ENCODE measurements at regions not wholly inside any gene's neighbourhood (a gene's known extent, or its start where the extent isn't known, plus 50 kb on each side); places are given as distances from the start of the nearest gene placed in this dataset.
A peak's percentile ranks its signal among the peaks of the same experiment; 100 is the strongest.
"Not testable (repeated sequence)": the region's sequence is repeated elsewhere in the genome, so short reads cannot be mapped to it uniquely, and the experiment has no call there.

DNA sequence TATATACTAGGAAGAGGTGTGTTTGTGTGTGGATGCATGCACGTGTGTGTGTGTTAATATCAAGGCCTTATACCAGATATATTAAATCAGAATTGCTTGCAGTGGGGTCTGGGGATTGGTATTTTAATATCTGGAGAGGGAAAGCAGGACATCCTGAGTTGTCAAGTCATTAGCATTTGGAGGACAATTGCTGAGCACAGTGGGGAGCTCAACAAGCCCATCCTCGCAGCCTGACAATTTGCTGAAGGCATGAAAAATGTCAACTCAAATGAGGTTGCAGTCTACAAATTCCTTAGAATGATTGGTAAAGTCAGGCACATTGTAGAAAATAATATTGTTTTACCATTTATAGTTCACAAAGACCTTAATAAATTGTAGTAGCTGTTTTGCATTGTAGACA, 627.4 kb downstream of the LRRC70 start:
- DNase-seq (ENCODE audit: low read depth) = no peak

DNA sequence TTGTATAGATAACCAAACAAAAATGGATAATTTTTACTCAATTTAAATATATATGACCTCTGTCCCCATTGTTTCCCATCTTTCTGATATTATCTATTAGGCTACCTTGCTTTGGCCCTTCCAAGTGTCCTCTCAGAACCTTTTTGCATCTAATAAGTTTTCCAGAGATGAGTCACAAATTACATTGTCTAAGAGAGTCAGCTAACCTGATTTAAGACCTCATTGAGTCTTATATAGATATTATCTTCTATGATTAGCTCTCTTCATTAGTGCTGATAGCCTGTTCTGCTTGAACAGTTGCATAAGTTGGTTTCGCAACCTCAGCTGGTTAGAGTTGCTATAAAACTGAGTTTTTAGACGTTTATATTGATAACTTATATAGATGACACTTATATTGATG, 623.1 kb downstream of the LRRC70 start:
- no peak for DNase-seq (ENCODE audit: low read depth)

DNA sequence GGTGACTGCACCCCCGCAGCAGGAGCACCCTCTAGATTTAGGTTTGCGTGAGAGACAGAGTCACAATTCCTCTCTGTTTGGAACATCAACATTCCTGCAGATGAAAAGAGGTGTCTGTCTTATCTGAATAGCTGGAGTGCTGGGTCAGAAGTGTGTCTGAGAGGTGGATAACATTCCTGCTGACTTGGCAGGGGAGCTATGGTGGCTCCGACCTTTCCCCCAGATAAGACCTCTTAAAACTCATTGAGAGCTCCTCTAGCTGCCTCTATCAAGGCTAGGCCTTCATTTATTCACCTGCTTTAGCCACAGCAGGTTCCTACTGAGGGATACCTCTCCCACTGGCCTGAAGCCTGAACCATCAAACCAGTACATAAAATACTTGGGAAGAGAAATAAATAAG, 615.5 kb downstream of the LRRC70 start:
- DNase-seq (ENCODE audit: low read depth) = no peak

DNA sequence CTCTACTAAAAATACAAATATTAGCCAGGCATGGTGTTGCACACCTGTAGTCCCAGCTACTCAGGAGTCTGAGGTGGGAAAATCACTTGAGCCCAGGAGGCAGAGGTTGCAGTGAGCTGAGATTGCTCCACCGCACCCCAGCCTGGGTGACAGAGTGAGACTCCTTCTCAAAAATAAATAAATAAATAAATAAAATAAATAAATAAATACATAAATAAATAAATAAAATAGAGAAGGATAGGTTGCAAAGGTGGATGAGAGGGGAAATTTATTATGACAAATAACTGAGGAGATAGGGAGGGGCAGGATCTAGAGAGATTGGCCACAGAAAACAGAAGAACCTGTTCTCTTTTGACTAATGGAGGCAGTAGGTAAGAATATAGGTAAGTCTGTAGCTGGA, 601.6 kb downstream of the LRRC70 start:
- not testable (repeated sequence) for DNase-seq (ENCODE audit: low read depth)

DNA sequence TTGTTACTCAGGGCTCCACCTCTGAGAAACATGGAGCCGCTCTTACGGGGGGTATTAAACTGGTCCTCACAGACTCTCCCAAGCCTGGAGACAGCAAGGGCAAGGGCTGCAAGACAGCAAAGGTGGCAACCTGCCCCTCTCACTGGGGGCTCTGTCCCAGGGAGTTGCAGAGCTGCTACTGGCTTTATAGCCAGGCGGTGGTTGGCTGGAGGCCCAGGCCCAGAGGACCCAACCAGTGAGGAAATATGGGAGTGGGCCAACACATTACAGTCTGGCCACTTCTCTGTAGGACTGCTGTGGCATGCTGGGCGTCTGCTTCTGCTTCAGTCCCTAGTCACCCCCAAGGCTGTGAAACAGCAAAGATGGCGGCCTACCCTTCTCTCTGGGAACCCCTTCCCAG, 597.2 kb downstream of the LRRC70 start:
- no peak for DNase-seq (ENCODE audit: low read depth)

DNA sequence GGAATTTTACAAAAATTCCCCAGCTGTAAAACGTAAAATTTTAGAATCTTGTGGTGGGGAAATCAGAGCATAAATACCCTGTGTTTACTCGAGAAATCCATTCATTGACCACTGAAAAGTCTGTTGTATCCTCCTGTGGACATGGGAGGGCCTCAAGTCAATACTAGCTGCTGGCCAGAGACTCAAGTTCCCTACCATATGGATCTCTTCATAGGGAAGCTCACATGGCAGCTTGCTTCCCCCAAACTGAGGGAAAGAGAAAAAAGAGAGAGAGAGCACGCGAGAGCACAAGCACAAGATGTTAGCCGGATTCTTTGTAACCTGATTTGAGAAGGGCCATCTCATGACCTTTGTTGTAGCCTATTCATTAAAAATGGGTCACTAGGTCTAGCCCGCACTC, 591.9 kb downstream of the LRRC70 start:
- no peak for DNase-seq (ENCODE audit: low read depth)

DNA sequence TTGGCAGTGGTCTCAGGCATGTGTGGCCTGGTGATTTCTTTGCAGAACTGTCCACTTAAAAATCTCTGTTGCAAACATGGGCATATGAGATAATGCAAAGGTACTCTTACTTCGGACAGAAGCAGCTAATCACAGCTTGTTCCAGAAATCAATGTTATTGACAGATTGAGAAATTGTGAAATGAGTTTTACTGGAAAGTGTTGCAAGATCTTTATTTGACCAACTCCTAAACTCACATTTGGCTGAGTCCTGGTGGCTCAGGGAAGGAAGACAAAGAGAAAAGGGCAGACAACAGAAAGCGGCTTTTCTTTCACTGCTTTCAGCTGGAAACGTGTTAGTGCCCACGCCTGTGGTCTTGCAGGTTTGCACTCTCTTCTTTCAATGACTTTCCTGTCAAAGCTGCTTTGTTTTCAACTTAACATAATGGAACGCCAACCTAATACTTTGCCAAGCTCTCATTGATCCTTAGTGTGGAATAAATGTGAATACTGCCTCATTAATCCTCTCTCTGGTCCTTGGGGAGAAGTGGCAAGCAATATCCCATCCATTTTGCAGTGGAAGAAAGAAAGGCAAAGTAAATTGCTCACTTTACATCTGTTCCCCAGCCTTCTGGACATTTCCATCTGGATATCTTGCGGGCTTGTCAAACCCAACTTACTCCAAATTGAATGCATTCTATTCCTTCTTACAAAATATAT, 586.4 kb downstream of the LRRC70 start:
- DNase-seq (ENCODE audit: low read depth) = no peak

DNA sequence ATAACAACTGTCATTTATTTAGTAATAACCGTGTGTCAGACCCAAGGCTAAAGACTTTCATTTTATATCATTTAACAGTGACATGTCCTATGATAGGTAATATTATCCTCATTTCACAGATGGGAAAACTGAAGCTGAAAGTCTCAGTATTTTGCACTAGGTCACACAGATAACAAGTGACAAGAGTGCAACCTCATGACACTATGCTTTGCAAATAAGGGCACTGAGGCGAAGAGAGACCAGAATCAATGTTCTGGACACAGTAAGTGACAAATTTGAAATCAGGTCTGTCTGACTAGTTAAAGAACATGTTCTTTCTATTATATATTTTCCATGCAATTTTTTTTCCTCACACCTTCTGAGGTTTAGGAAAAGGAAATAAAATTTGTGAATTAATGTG, 585.7 kb downstream of the LRRC70 start:
- no peak for DNase-seq (ENCODE audit: low read depth)

DNA sequence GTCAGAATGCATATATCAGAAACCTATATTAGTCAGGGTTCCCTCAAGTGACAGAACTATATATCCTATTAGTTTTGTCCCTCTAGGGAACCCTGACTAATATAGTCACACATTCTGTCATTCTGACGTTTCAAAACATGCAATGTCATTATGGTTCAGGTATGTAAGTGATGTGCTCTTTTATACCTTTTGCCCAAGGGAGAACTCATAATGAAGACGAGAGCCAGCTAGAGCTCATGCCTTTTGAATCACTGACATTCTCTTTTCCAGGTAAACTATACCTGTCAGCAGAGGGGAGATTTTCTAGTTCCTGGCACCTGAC, 576.7 kb downstream of the LRRC70 start:
- DNase-seq (ENCODE audit: low read depth) = no peak

DNA sequence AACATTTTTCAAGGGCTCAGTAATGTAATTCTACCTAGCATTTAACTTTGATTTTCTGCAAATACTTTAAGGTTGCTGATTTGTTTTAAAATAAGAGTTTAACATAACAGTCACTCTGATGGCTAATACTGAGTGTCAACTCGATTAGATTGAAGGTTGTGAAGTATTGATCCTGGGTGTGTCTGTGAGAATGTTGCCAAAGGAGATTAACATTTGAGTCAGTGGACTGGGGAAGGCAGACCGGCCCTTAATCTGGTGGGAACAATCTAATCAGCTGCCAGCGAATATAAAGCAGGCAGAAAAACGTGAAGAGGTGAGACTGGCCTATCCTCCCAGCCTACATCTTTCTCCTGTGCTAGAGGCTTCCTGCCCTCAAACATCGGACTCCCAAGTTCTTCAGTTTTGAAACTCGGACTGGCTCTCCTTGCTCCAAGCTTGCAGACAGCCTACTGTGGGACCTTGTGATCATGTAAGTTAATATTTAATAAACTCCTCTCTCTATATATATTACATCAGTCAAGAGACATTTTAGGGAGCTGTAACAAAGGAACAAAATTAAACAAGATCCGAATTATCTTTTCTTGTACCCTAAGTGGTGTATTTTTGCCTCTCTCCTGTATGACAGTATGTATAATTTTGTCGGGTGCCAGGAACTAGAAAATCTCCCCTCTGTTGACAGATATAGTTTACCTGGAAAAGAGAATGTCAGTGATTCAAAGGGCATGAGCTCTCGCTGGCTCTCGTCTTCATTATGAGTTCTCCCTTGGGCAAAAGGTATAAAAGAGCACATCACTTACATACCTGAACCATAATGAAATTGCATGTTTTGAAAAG, 576.1 kb downstream of the LRRC70 start:
- no peak for DNase-seq (ENCODE audit: low read depth)

DNA sequence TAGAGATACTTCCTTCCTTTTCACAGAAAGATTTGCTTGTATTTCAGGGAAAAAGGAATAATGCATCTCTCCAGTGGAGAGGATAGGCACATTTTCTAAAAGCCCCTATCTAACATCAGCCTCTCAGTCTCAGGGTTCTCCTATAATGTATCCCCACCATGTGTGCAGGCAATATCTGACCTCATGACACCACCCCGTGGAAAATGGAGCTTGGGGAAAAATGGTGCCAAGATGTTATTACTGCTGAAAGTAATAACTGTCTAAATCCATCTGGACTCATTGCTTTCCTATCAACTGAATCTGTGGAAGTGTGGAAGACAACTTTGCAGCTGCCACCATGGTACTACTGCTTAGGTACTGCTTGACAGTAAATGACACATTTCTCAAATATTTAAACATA, 574.3 kb downstream of the LRRC70 start:
- DNase-seq (ENCODE audit: low read depth) = no peak

DNA sequence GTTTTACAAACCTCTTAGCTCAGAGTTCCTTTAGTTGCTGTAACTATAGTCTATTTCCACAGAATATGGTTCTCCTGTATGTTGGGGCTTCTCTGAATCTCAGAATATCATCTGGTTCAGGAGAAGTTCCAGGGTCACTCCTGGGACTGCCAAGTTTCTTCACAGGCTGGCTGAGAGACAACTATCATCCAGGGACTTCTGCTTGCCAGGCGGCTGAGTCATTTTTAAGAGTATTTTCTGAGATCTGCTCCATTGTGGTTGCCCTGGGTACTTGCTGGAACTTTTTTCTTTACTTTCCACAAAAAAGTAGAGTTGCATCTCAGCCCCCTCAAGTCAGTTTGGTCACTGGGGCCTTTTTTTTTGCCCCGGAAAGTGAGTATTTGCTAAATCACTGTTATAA, 566.5 kb downstream of the LRRC70 start:
- no peak for DNase-seq (ENCODE audit: low read depth)

DNA sequence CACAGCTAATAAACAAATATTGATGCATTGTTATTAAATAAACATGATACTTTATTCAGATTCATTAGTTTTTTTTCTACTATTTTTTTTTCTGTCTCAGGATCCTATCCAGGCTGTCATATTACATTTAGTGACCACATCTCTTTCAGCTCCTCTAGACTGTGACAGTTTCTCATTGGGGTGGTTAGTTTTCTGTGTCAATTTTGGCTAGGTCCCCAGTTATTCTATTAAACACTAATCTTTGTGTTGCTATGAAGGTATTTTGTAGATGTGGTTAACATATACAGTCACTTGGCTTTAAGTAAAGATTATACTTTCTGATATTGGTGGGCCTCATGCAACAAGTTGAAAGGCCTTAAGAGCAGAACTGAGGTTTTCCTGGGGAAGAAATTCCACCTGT, 563.0 kb downstream of the LRRC70 start:
- no peak for DNase-seq (ENCODE audit: low read depth)

DNA sequence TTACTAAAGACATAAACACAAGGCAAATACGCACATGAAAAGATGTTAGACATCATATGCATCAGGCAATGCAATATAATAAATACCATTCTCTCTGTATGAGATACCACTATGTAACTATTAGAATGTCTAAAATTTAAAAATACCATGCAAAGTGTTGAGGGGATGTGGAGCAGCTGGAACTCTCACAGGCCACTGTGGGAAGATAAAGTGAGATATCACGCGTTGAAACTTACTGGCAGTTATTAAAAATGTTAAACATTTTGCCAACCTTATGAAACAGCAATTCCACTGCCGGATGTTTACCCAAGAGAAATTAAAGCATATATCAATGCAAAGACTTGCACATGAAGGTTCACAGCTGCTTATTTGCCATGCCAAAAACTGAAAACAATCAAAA, 556.7 kb downstream of the LRRC70 start:
- no peak for DNase-seq (ENCODE audit: low read depth)

DNA sequence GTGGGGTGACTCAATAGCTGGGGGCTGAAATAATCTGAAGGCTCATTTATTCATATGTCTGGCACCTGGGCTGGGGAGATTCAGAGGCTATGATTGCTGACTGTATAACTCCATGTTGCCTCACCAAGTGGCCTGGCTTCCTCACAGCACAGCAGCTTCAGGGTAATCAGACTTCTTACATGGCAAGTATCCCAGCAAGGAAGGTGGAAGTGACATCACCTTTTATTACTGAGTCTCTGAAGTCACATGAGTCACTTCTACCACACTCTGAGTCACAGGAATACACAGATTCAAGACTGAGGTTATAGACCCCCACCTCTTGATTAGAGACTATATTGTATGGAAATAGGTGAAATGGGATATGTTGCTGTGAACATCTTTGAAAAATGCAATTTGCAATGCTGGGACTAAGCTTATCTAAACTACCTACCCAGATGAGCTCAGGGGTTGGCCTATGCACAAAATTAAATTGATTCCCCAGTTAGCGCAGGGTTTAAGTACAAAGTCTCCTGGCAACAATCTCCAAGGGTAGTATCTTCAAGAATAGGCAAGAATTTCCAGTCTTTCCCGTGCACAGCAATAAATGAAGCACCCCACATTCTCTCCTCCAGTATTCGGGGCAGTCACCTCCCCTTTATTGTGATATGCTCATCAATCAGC, 553.1 kb downstream of the LRRC70 start:
- peak; percentile 95 for DNase-seq (ENCODE audit: low read depth)

DNA sequence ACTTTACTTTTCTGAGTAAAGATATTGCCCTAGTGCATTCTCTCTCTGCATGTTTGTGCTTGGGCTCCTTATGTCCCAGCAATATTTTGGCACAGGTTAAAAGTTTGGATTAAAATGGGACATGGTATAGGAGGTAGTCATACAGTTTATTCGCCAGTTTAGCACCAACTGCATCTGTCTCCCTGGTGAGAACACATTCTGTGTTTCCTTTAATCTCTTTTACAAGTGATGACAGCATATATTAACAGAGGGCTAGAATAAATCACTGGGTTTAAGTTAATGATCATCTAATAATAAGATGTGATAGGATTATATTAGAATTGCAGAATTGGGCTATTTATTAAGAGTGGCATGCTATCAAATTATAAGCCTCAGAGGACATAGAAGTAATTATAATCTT, 550.1 kb downstream of the LRRC70 start:
- DNase-seq (ENCODE audit: low read depth) = no peak

DNA sequence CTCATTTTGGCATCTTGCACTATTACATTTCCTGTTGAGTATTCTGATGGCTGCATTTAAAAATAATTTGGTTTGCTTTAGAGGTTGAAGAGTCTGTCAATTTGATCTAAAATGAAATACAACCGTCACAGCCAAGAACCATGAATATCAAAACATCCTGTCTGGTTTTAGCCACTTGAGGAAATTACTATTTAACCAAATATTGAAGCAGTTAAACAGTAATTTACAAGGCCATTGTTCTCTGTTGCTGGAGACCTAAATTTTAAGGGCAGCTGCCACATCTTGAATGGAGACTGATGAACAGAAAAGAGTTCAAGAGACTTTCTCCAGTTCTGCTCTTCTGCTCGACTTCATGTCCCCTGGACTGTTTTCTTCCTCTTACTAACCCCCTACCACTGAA, 549.4 kb downstream of the LRRC70 start:
- no peak for DNase-seq (ENCODE audit: low read depth)

DNA sequence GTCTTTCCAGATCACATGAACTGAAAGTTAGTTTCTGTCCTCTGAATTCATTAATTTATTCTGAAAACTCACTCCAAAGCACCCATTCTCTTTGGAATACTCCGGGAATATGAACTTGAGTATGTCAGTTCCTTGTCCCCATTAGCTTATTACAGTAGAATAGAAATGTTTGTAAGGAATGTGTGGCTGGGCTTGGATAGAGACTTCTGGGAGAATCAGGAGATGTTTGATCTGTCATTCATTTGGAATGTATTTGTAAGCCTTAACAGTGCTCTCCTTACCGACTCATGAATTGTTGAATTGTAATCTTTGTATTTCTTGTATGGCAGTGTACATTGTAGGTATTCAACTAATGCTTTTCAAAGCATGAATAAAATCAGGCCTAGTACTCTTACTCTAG, 548.4 kb downstream of the LRRC70 start:
- peak; percentile 81 for DNase-seq (ENCODE audit: low read depth)

DNA sequence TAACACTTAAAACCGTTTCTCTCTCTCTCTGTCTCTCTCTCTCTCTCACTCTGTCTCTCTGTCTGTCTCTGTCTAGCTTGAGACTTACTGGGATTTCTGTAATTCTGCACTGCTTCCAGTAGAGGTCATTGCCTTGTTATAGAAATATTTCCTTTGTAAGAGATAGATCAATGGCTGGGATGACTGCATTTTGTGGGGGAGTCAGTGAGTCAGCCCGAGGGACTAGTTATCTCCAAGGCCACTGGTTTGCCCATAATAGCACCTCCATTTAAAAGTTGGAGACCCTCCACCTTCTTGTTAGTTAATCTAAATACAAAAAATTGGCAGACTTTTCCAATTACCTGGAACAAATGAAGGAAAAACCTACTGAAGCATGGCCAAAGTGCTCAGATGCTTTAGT, 547.2 kb downstream of the LRRC70 start:
- peak; percentile 84 for DNase-seq (ENCODE audit: low read depth)

DNA sequence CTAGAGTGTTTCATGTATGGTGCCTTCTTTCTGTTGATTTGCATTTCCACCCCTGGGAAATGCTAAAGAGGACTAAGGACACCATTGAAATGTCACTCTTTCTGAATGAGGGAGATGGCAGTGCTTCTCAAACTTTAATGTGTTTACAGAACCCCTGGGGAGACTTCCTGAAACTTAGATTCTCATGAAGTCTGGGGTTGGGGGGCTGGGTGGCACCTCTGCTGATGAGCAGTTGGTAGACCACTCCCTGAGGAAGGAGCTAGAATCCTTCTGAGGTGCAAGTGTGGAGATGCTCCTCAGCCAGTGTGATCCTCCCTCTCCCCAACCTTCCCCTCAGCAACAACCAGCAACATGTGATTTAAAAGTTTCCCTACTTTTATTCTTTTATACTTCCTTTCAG, 546.8 kb downstream of the LRRC70 start:
- no peak for DNase-seq (ENCODE audit: low read depth)

DNA sequence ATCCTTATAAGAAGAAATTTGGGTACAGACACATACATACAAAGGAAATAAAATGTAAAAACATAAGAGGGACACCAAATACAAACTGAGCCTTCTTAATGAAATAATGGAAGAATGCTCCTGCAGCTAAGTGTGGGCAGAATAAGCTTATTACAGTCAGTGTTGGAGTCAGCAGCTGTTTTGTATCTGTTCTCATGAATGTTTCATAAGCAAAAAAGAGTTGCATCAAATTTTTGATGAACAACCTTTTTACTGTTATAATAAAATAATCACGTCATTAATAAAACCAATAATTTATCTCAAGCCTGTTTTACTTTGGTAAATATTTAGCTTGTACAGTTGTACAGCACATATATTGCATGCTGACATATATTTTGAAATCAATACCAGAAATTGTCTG, 545.6 kb downstream of the LRRC70 start:
- no peak for DNase-seq (ENCODE audit: low read depth)

DNA sequence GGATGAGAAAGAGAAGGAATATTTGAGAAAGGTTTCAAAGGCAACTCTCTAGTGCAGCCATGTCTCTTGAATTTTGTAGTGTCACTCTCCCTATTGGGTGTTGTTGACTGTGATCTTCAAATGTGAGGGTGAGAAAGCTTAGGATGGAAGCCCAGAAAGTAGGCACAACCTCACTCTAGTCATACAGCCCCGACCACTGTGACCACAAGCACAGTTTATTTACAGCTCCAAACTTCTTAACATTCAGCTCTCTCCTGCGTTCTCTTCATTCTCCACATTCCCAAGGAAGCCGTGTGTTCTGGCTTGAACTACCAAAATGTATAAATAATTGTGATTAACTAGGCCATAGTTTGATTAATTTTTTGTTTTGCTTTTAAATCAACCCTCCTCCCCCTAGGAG, 542.9 kb downstream of the LRRC70 start:
- no peak for DNase-seq (ENCODE audit: low read depth)

DNA sequence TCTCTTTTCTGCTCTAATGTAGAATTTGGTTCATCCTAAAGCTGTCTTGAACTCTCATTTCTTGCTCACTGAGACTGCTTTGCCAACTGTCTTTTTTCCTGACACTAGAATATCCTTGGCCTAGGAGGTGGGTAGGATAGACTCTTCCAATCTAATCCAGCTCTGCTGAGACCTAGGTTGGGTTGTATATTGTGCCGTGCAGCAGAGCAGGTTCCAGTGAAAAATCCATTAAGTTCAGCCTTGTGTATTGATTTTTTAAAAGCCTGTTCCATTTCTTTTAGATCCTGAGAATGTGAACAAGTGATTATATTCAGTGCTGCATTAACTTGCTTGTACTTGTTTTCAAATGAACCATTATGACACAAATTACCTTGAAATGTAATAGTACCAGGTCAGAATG, 539.6 kb downstream of the LRRC70 start:
- DNase-seq (ENCODE audit: low read depth) = no peak

Data from ELR (cell line).